ENCODE measurements at regions not wholly inside any gene's neighbourhood (a gene's known extent, or its start where the extent isn't known, plus 50 kb on each side); places are given as distances from the start of the nearest gene placed in this dataset.

- Histone ChIP-seq H3K4me1 (replicated peaks in 1 of 2) (peaks cover 30 to 37% of the 10 kb centered on the region in 2 donors), H3K27ac (no peak overlapping the region), H3K4me3 (no peak overlapping the region)
- WGBS, 10 experiments = 29 to 100% (median 46%) methylated on average over 1 to 7 of the region's 7 CpGs
- peak in 5 of 8 experiments; percentile 39 to 69 (median 57) for ATAC-seq (replicated peaks in 6 of 8)
- in situ Hi-C loops (cut with MboI; ENCODE audit: low pct_unique_long_range_greater_than_20kb in 2 of 9, low sequenced_read_pairs in 9 of 9, unreplicated experiment in 9 of 9) = no loop called here
Measured at GRCh38 chr1:58430421-58431275, 115.9 kb downstream of the OMA1 start.

- Histone ChIP-seq H3K4me3 (no peak overlapping the region), H3K27ac (no peak overlapping the region), H3K4me1 (replicated peaks in 1 of 2) (peaks cover 8 to 13% of the 10 kb centered on the region in 2 donors)
- in situ Hi-C loops (cut with MboI; ENCODE audit: low pct_unique_long_range_greater_than_20kb in 2 of 9, low sequenced_read_pairs in 9 of 9, unreplicated experiment in 9 of 9) = no loop called here
- 79 to 100% (median 88%) methylated on average over 2 of the region's 2 CpGs; no CpG with 5 or more reads in 2 of the 10 experiments for WGBS, 10 experiments
- peak in 1 of 8 experiments; percentile 28 for ATAC-seq (replicated peaks in 6 of 8)
Measured at GRCh38 chr1:58426918-58427317, 119.6 kb downstream of the OMA1 start.

- Histone ChIP-seq H3K27ac (no peak overlapping the region), H3K4me3 (no peak overlapping the region), H3K4me1 (replicated peaks in 1 of 2) (no peaks in the 10 kb centered on the region)
- in situ Hi-C loops (cut with MboI; ENCODE audit: low pct_unique_long_range_greater_than_20kb in 2 of 9, low sequenced_read_pairs in 9 of 9, unreplicated experiment in 9 of 9) = no loop called here
- WGBS, 10 experiments = 49 to 100% (median 91%) methylated on average over 1 to 4 of the region's 4 CpGs; no CpG with 5 or more reads in 2 of the 10 experiments
- no peak for ATAC-seq (replicated peaks in 6 of 8)
Measured at GRCh38 chr1:58422436-58422835, 124.1 kb downstream of the OMA1 start.

- H3K4me1 ChIP-seq (replicated peaks in 1 of 2) = no peaks in the 10 kb centered on the region
- WGBS, 10 experiments = 30 to 100% (median 65%) methylated on average over 1 to 2 of the region's 2 CpGs; no CpG with 5 or more reads in 4 of the 10 experiments
- H3K27ac ChIP-seq = no peak overlapping the region
- in situ Hi-C loops (cut with MboI; ENCODE audit: low pct_unique_long_range_greater_than_20kb in 2 of 9, low sequenced_read_pairs in 9 of 9, unreplicated experiment in 9 of 9) = no loop called here
- H3K4me3 ChIP-seq = no peak overlapping the region
- ATAC-seq (replicated peaks in 6 of 8) = peak in 3 of 8 experiments; percentile 82 to 96 (median 86)
Measured at GRCh38 chr1:58418283-58419228, 128.0 kb downstream of the OMA1 start.

GRCh38 chr1:58412071-58412580 is 134.4 kb downstream of the OMA1 start:
- Histone ChIP-seq H3K27ac (no peak overlapping the region), H3K4me3 (no peak overlapping the region), H3K4me1 (replicated peaks in 1 of 2) (peaks cover 0 to 11% of the 10 kb centered on the region in 2 donors)
- 11 to 87% (median 66%) methylated on average over 3 to 4 of the region's 4 CpGs; no CpG with 5 or more reads in 2 of the 10 experiments for WGBS, 10 experiments
- ATAC-seq (replicated peaks in 6 of 8) = peak in 2 of 8 experiments; percentile 63 to 78
- in situ Hi-C loops (cut with MboI; ENCODE audit: low pct_unique_long_range_greater_than_20kb in 2 of 9, low sequenced_read_pairs in 9 of 9, unreplicated experiment in 9 of 9) = no loop called here

- in situ Hi-C loops (cut with MboI; ENCODE audit: low pct_unique_long_range_greater_than_20kb in 2 of 9, low sequenced_read_pairs in 9 of 9, unreplicated experiment in 9 of 9) = no loop called here
- Histone ChIP-seq H3K4me1 (replicated peaks in 1 of 2) (peaks cover 6 to 11% of the 10 kb centered on the region in 2 donors), H3K4me3 (no peak overlapping the region), H3K27ac (no peak overlapping the region)
- WGBS, 10 experiments = 54 to 86% (median 65%) methylated on average over 1 to 6 of the region's 6 CpGs; no CpG with 5 or more reads in 2 of the 10 experiments
- ATAC-seq (replicated peaks in 6 of 8) = peak in 3 of 8 experiments; percentile 21 to 43 (median 29)
Measured at GRCh38 chr1:58409890-58410289, 136.6 kb downstream of the OMA1 start.

GRCh38 chr1:58409336-58409735 is 137.2 kb downstream of the OMA1 start:
- in situ Hi-C loops (cut with MboI; ENCODE audit: low pct_unique_long_range_greater_than_20kb in 2 of 9, low sequenced_read_pairs in 9 of 9, unreplicated experiment in 9 of 9) = no loop called here
- no peak overlapping the region for H3K27ac ChIP-seq
- peak in 1 of 8 experiments; percentile 30 for ATAC-seq (replicated peaks in 6 of 8)
- H3K4me1 ChIP-seq (replicated peaks in 1 of 2) = peaks cover 6 to 11% of the 10 kb centered on the region in 2 donors
- no peak overlapping the region for H3K4me3 ChIP-seq
- 46 to 100% (median 62%) methylated on average over 1 to 6 of the region's 6 CpGs; no CpG with 5 or more reads in 1 of the 10 experiments for WGBS, 10 experiments

GRCh38 chr1:58406301-58407071 is 140.0 kb downstream of the OMA1 start:
- Histone ChIP-seq H3K4me3 (no peak overlapping the region), H3K4me1 (replicated peaks in 1 of 2) (peaks cover 6 to 11% of the 10 kb centered on the region in 2 donors), H3K27ac (no peak overlapping the region)
- 20 to 90% (median 78%) methylated on average over 2 to 11 of the region's 12 CpGs; no CpG with 5 or more reads in 2 of the 10 experiments for WGBS, 10 experiments
- peak in 1 of 8 experiments; percentile 71 for ATAC-seq (replicated peaks in 6 of 8)
- in situ Hi-C loops (cut with MboI; ENCODE audit: low pct_unique_long_range_greater_than_20kb in 2 of 9, low sequenced_read_pairs in 9 of 9, unreplicated experiment in 9 of 9) = no loop called here

GRCh38 chr1:58405660-58406059 is 140.9 kb downstream of the OMA1 start:
- H3K4me3 ChIP-seq = no peak overlapping the region
- in situ Hi-C loops (cut with MboI; ENCODE audit: low pct_unique_long_range_greater_than_20kb in 2 of 9, low sequenced_read_pairs in 9 of 9, unreplicated experiment in 9 of 9) = no loop called here
- 17 to 100% (median 77%) methylated on average over 1 to 4 of the region's 4 CpGs; no CpG with 5 or more reads in 2 of the 10 experiments for WGBS, 10 experiments
- peak in 5 of 8 experiments; percentile 13 to 64 (median 60) for ATAC-seq (replicated peaks in 6 of 8)
- H3K27ac ChIP-seq = no peak overlapping the region
- peaks cover 6 to 11% of the 10 kb centered on the region in 2 donors for H3K4me1 ChIP-seq (replicated peaks in 1 of 2)

GRCh38 chr1:58403894-58404293 is 142.6 kb downstream of the OMA1 start:
- H3K4me3 ChIP-seq = no peak overlapping the region
- no peak for ATAC-seq (replicated peaks in 6 of 8)
- H3K27ac ChIP-seq = no peak overlapping the region
- 0 to 100% (median 83%) methylated on average over 1 of the region's 1 CpG; no CpG with 5 or more reads in 5 of the 10 experiments for WGBS, 10 experiments
- H3K4me1 ChIP-seq (replicated peaks in 1 of 2) = peaks cover 0 to 6% of the 10 kb centered on the region in 2 donors
- in situ Hi-C loops (cut with MboI; ENCODE audit: low pct_unique_long_range_greater_than_20kb in 2 of 9, low sequenced_read_pairs in 9 of 9, unreplicated experiment in 9 of 9) = no loop called here

- H3K4me1 ChIP-seq (replicated peaks in 1 of 2) = peaks cover 0 to 6% of the 10 kb centered on the region in 2 donors
- in situ Hi-C loops (cut with MboI; ENCODE audit: low pct_unique_long_range_greater_than_20kb in 2 of 9, low sequenced_read_pairs in 9 of 9, unreplicated experiment in 9 of 9) = no loop called here
- ATAC-seq (replicated peaks in 6 of 8) = no peak
- H3K27ac ChIP-seq = no peak overlapping the region
- no peak overlapping the region for H3K4me3 ChIP-seq
- WGBS, 10 experiments = 0 to 94% (median 80%) methylated on average over 1 to 6 of the region's 6 CpGs; no CpG with 5 or more reads in 1 of the 10 experiments
Measured at GRCh38 chr1:58402444-58402843, 144.1 kb downstream of the OMA1 start.

GRCh38 chr1:58401991-58402390 is 144.5 kb downstream of the OMA1 start:
- Histone ChIP-seq H3K27ac (no peak overlapping the region), H3K4me1 (replicated peaks in 1 of 2) (peaks cover under 1 to 6% of the 10 kb centered on the region in 2 donors), H3K4me3 (no peak overlapping the region)
- no peak for ATAC-seq (replicated peaks in 6 of 8)
- 34 to 100% (median 68%) methylated on average over 1 to 6 of the region's 6 CpGs; no CpG with 5 or more reads in 4 of the 10 experiments for whole genome bisulfite sequencing, 10 experiments
- in situ Hi-C loops (cut with MboI; ENCODE audit: low pct_unique_long_range_greater_than_20kb in 2 of 9, low sequenced_read_pairs in 9 of 9, unreplicated experiment in 9 of 9) = no loop called here

Measured in motor neuron (in vitro differentiated cells).